Activated naive CD4-positive, alpha-beta T cell treated with anti-CD3 and anti-CD28 coated beads for 36 hours (primary cell): ENCODE measurements at regions not wholly inside any gene's neighbourhood (a gene's known extent, or its start where the extent isn't known, plus 50 kb on each side); places are given as distances from the start of the nearest gene placed in this dataset.

Experiments used
- CTCF ChIA-PET: fragments of 350-600 bp; sonication (Branson Sonifier 250); formaldehyde crosslinking; loops from one replicate; lab custom pipeline; 2021; ENCODE audit warnings: antibody characterized with exemption; lab: Charles Lee
- DNase-seq: peaks from one replicate; pipeline ENCODE4 v3.0.0-alpha.2; 2020
- H3K27ac Mint-ChIP-seq: one replicate; pipeline ENCODE4 v1.8.0; 2021; ENCODE audit warnings: mild to moderate bottlenecking, mixed read lengths
- H3K27me3 Mint-ChIP-seq: one replicate; pipeline ENCODE4 v1.8.0; 2021; ENCODE audit warnings: low read depth, mixed read lengths
- H3K36me3 Mint-ChIP-seq: one replicate; pipeline ENCODE4 v1.8.0; 2021; ENCODE audit warnings: low read depth, mixed read lengths
- H3K4me1 Mint-ChIP-seq: one replicate; pipeline ENCODE4 v1.8.0; 2021; ENCODE audit warnings: low read depth, mixed read lengths
- H3K4me3 Mint-ChIP-seq: one replicate; pipeline ENCODE4 v1.8.0; 2021; ENCODE audit warnings: mild to moderate bottlenecking, moderate library complexity, mixed read lengths
- H3K9me3 Mint-ChIP-seq: one replicate; pipeline ENCODE4 v1.8.0; 2021; ENCODE audit warnings: mixed read lengths
- intact Hi-C: fragments of 100-400 bp; cut with micrococcal nuclease; formaldehyde crosslinking; loops from one replicate; pipeline ENCODE4 v1.15.1; 2023

DNA sequence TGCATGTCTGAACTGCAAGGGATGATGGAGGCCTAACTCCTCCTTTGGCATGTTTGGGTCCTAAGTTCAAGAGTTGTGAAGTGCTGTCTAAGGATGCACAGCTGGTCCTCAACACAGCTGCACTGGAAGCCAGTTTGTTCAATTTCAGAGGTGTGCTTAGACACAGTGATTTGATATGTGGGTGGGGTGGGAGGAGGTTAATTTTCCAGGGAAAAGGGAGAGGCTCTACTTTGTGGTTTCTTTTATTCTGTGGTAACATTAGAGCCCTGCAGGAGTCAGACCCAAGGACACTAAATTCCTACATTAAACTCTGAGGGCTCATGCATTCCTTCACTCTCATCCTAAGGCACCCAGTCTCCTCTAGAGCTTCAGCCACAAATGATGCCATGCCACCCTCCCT, 188.4 kb upstream of the MAST4 start:
- DNase-seq, result no peak
- Mint-ChIP-seq H3K27ac (no peak overlapping the region), H3K4me3 (no peak overlapping the region), H3K4me1 (no peaks in the 10 kb centered on the region), H3K27me3 (peaks cover 11% of the 10 kb centered on the region), H3K9me3 (no peaks in the 10 kb centered on the region), H3K36me3 (no peaks in the 10 kb centered on the region)
- intact Hi-C loops, result no loop called here
- CTCF ChIA-PET, result no interaction called here

- no peaks in the 10 kb centered on the region for H3K36me3 Mint-ChIP-seq
- H3K4me3 Mint-ChIP-seq, result no peak overlapping the region
- DNase-seq, result no peak
- H3K9me3 Mint-ChIP-seq, result no peaks in the 10 kb centered on the region
- no peaks in the 10 kb centered on the region for H3K4me1 Mint-ChIP-seq
- intact Hi-C loops, result no loop called here
- H3K27me3 Mint-ChIP-seq, result peaks cover 11% of the 10 kb centered on the region
- H3K27ac Mint-ChIP-seq, result no peak overlapping the region
- CTCF ChIA-PET, result no interaction called here
These were observed 187.6 kb upstream of the MAST4 start for GRCh38 chr5:66408576-66408975.

- peaks cover 6% of the 10 kb centered on the region for H3K27me3 Mint-ChIP-seq
- intact Hi-C loops, result no loop called here
- CTCF ChIA-PET, result no interaction called here
- no peak overlapping the region for H3K27ac Mint-ChIP-seq
- no peaks in the 10 kb centered on the region for H3K9me3 Mint-ChIP-seq
- no peaks in the 10 kb centered on the region for H3K4me1 Mint-ChIP-seq
- DNase-seq, result no peak
- H3K36me3 Mint-ChIP-seq, result no peaks in the 10 kb centered on the region
- no peak overlapping the region for H3K4me3 Mint-ChIP-seq
These were observed 186.1 kb upstream of the MAST4 start for GRCh38 chr5:66410122-66410521.

DNA sequence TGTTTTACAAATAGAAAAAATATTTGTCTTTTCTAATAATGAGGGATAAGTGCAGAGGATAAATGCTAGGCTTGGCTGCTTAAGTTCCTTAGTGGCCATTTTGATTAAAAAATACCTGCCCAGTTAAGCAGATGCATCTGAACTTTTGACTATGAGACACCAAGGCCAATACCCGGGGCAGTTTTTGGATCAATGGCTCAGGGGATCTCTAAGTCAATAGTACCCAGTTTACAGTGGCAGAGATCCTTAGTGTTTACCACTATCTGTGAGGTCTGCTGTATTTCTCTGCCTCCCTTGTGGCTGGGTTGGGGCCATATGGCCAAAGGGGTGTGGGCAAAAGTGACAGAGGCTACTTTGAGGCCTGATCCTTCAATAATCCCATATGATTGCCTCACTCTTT, 184.5 kb upstream of the MAST4 start:
- H3K9me3 Mint-ChIP-seq, result no peaks in the 10 kb centered on the region
- no peaks in the 10 kb centered on the region for H3K4me1 Mint-ChIP-seq
- H3K36me3 Mint-ChIP-seq, result no peaks in the 10 kb centered on the region
- no peak overlapping the region for H3K27ac Mint-ChIP-seq
- H3K4me3 Mint-ChIP-seq, result no peak overlapping the region
- DNase-seq, result no peak
- intact Hi-C loops, result no loop called here
- peaks cover under 1% of the 10 kb centered on the region for H3K27me3 Mint-ChIP-seq
- CTCF ChIA-PET, result no interaction called here

DNA sequence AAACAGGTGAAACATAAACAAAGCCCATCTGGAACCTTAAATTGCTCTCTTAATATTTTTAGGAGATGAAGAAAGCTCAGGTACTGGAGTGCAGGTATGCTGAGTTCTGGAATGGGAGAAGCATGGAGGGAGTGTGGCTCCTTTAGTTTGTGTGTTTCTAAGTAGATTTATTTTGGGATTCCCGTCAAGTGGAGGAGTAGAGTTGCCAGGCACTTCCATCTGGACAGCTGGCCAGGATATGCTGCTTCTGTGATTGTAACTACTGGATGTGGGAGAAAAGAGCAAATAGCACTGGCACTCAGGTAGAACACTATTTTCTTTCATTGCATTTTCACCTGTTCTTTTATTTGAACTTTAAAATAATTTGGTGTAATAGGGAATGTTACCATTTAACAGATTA, 182.3 kb upstream of the MAST4 start:
- Mint-ChIP-seq H3K4me3 (no peak overlapping the region), H3K27me3 (no peaks in the 10 kb centered on the region), H3K27ac (no peak overlapping the region), H3K4me1 (no peaks in the 10 kb centered on the region), H3K36me3 (no peaks in the 10 kb centered on the region), H3K9me3 (no peaks in the 10 kb centered on the region)
- intact Hi-C loops, result no loop called here
- CTCF ChIA-PET, result no interaction called here
- no peak for DNase-seq

DNA sequence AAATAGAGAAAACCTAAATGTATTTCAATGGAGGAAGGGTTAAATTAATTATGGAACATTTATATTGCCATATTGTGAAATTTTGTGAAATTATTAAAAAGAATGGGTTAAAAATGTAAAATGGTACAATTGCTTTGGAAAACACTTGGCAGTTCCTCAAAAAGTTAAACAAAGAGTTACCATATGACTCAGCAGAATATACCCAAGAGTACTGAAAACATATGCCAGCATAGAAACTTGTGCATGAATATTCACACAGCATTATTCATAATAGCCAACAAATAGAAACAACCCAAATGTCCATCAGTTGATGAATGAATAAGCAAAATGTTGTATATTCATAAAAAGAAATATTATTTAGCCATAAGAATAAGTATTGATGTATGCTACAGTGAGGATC, 181.0 kb upstream of the MAST4 start:
- CTCF ChIA-PET, result no interaction called here
- H3K9me3 Mint-ChIP-seq, result no peaks in the 10 kb centered on the region
- no peak overlapping the region for H3K27ac Mint-ChIP-seq
- H3K27me3 Mint-ChIP-seq, result peaks cover 4% of the 10 kb centered on the region
- H3K4me1 Mint-ChIP-seq, result no peaks in the 10 kb centered on the region
- DNase-seq, result no peak
- no peak overlapping the region for H3K4me3 Mint-ChIP-seq
- intact Hi-C loops, result no loop called here
- H3K36me3 Mint-ChIP-seq, result no peaks in the 10 kb centered on the region

GRCh38 chr5:66416698-66417097, 179.5 kb upstream of the MAST4 start:
- CTCF ChIA-PET, result no interaction called here
- Mint-ChIP-seq H3K27ac (no peak overlapping the region), H3K36me3 (no peaks in the 10 kb centered on the region), H3K4me1 (no peaks in the 10 kb centered on the region), H3K9me3 (no peaks in the 10 kb centered on the region), H3K27me3 (peaks cover 4% of the 10 kb centered on the region), H3K4me3 (no peak overlapping the region)
- intact Hi-C loops, result no loop called here
- DNase-seq, result no peak

DNA sequence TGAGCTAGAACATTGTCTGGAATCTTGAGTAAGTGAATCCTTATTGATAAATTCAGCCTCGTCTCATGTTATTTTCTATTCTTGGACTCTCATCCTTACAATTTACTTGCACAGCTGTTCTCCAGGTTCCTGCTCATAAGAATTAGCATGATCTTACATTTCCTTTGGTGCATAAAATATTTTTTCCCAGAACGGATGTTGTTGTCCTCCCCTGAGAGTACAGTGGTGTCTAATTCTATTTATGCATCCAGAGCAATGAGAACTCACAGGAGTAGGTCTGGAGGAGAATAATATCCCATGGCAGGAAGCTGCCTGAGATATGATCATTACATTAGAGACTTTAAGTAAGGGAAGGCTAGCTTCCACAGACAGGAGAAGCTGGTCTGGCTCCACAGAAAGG, 178.4 kb upstream of the MAST4 start:
- peaks cover 2% of the 10 kb centered on the region for H3K36me3 Mint-ChIP-seq
- no peaks in the 10 kb centered on the region for H3K4me1 Mint-ChIP-seq
- intact Hi-C loops, result no loop called here
- CTCF ChIA-PET, result interaction anchor here (0.6 kb wide), 1 partner anchor 54 kb away, joined by 6 read pairs; no protein-coding TSS in a partner anchor
- no peaks in the 10 kb centered on the region for H3K9me3 Mint-ChIP-seq
- peaks cover 4% of the 10 kb centered on the region for H3K27me3 Mint-ChIP-seq
- no peak overlapping the region for H3K4me3 Mint-ChIP-seq
- H3K27ac Mint-ChIP-seq, result no peak overlapping the region
- DNase-seq, result no peak

DNA sequence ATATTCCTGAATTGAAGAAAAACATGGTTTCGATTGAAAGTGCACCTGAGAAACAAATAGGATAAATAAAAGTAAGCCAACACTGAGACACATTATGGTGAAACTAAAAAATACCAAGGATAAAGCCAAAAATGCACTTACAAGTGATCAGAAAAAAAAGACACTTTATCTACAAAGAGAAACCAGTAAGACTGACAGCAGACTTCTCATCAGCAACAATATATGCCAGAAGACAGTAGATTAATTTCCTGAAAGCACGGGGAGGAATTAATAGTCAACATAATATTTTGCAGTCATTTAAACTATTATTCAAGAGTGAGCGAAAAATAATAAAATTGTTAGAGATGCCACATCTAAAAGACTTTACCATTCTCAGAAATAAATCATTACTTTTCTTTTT, 172.7 kb upstream of the MAST4 start:
- peaks cover 4% of the 10 kb centered on the region for H3K27me3 Mint-ChIP-seq
- no peaks in the 10 kb centered on the region for H3K4me1 Mint-ChIP-seq
- H3K9me3 Mint-ChIP-seq, result peaks cover 2% of the 10 kb centered on the region
- DNase-seq, result no peak
- CTCF ChIA-PET, result interaction anchor here (0.6 kb wide), 1 partner anchor 18 kb away, joined by 3 read pairs; no protein-coding TSS in a partner anchor
- H3K4me3 Mint-ChIP-seq, result no peak overlapping the region
- intact Hi-C loops, result no loop called here
- no peak overlapping the region for H3K27ac Mint-ChIP-seq
- peaks cover 2% of the 10 kb centered on the region for H3K36me3 Mint-ChIP-seq

- Mint-ChIP-seq H3K27me3 (peaks cover 9% of the 10 kb centered on the region), H3K4me3 (no peak overlapping the region), H3K36me3 (peaks cover 2% of the 10 kb centered on the region), H3K4me1 (no peaks in the 10 kb centered on the region), H3K9me3 (peaks cover 2% of the 10 kb centered on the region), H3K27ac (no peak overlapping the region)
- no peak for DNase-seq
- CTCF ChIA-PET, result no interaction called here
- intact Hi-C loops, result no loop called here
These were observed 170.4 kb upstream of the MAST4 start for GRCh38 chr5:66425842-66426241.

DNA sequence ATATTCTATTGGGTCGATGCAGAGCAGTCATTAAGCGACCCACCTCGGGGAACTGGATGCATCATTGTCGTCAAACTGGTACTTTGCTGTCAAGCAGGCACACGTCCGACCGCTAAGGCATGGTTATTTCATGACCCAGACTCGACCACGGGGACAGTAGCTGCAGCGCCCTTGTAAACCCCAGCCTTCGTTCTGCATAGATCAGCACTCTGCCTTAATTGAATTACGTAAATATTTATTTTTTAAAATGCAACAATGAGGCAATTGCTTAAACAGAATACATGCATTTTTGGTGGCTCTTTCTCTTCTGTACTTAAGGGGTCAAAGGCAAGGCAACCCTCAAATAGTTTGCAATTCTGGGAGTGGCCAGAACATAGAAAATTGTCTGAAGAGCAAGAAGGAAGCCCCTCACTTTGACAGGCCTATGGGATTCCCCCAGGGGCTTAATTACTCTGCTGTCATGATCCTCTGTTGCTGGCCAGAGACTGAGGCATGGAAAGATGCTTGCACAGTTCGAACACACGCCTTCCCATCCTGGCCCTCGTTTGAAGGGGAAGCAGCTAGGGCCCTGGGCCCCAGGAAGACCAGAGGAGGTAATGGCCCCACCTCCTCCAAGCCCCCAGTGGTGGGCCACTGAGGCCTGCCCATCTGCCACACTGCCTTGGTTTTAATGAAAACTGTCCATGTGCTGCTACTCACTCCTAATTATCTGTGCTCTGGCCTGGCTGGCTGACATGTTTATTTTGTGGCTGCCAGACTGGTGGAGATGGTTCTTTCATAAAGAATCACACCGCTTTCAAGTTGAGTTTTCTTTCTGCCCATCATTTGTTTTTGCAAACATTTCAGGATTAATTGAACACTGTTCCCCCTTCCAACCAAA, 169.7 kb upstream of the MAST4 start:
- intact Hi-C loops, result no loop called here
- Mint-ChIP-seq H3K27ac (no peak overlapping the region), H3K9me3 (peaks cover 2% of the 10 kb centered on the region), H3K27me3 (peaks cover 10% of the 10 kb centered on the region), H3K4me3 (no peak overlapping the region), H3K36me3 (peaks cover 2% of the 10 kb centered on the region), H3K4me1 (no peaks in the 10 kb centered on the region)
- CTCF ChIA-PET, result no interaction called here
- no peak for DNase-seq

GRCh38 chr5:66427139-66427442, 169.1 kb upstream of the MAST4 start:
- intact Hi-C loops, result no loop called here
- Mint-ChIP-seq H3K9me3 (peaks cover 3% of the 10 kb centered on the region), H3K36me3 (peaks cover 2% of the 10 kb centered on the region), H3K4me3 (no peak overlapping the region), H3K4me1 (no peaks in the 10 kb centered on the region), H3K27me3 (peaks cover 10% of the 10 kb centered on the region), H3K27ac (no peak overlapping the region)
- DNase-seq, result no peak
- CTCF ChIA-PET, result no interaction called here

DNA sequence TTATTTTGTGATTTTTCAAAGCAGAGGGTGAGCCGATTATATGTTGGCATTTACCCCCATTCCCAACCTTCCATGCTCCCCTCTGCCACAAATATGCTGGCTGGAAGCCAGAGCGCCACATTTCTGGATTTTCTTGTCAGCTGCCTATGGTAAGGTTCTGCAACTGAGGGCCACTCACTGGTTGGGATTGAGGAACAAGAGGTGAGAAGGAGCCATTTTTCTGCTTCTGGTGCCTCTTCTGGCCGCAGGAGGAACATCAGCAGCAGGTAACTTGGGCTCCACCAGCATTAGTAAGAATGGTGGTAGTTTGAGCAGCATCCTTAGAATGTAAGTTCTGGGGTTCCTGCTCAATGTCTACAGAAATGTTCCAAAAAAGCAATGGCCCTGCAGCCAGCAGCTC, 159.5 kb upstream of the MAST4 start:
- intact Hi-C loops, result loop anchor here (5.0 kb wide), 1 partner anchor 129 kb away; no protein-coding TSS in a partner anchor
- CTCF ChIA-PET, result no interaction called here
- DNase-seq, result no peak
- Mint-ChIP-seq H3K27me3 (peaks cover 4% of the 10 kb centered on the region), H3K4me1 (peaks cover 6% of the 10 kb centered on the region), H3K36me3 (no peaks in the 10 kb centered on the region), H3K4me3 (no peak overlapping the region), H3K9me3 (peaks cover 2% of the 10 kb centered on the region), H3K27ac (no peak overlapping the region)
